HepG2 (cell line): ENCODE measurements at regions not wholly inside any gene's neighbourhood (a gene's known extent, or its start where the extent isn't known, plus 50 kb on each side); places are given as distances from the start of the nearest gene placed in this dataset.

ENCODE experiments used
- ATAC-seq: fragments of 200-7000 bp; cut with Tn5 transposase; 3 replicates; pipeline ENCODE4 v1.9.1; 2020; ENCODE audit warnings: mild to moderate bottlenecking, moderate library complexity
- BruUV-seq: library from RNA; stranded (reverse); fragments of 400-500 nt; replicated peaks from 2 replicates; lab custom pipeline; 2021; lab: Mats Ljungman, UMichigan
- CTCF ChIA-PET: fragments of 300-600 bp; formaldehyde crosslinking; extraction: SDS; loops from one replicate; lab custom pipeline; 2021; ENCODE audit warnings: low total read pairs, inconsistent platforms, low intra/inter-chr PET ratio; lab: Yijun Ruan, JAX
- POLR2A ChIA-PET: fragments of 350-600 bp; sonication (Branson Sonifier 250); formaldehyde crosslinking; loops from one replicate; lab custom pipeline; 2020; ENCODE audit warnings: antibody characterized with exemption, inconsistent platforms; lab: Yijun Ruan, JAX
- DNase-seq: peaks from one replicate; pipeline ENCODE4 v3.0.0-alpha.2; 2015; ENCODE audit warnings: low spot score
- FAIRE-seq: peaks from 3 replicates; lab custom pipeline; 2011; peaks lifted over from hg19 to GRCh38; lab: Jason Lieb, UNC
- H2AFZ ChIP-seq: one replicate; pipeline ENCODE4 v1.6.1; 2011; ENCODE audit warnings: low read length, inconsistent platforms
- H3K27ac ChIP-seq: fragments of 300-600 bp; 3 replicates; pipeline ENCODE4 v1.8.0; 2011; ENCODE audit warnings: mixed run types, mild to moderate bottlenecking, mixed read lengths, low read length, inconsistent platforms; ENCODE audit not compliant: insufficient read depth; ENCODE audit errors: extremely low read length
- H3K27me3 ChIP-seq, 2 experiments: fragments of 200-600 bp in 1 of 2; 2 replicates in 1 of 2; 3 replicates in 1 of 2; pipeline versions ENCODE4 v1.6.0 to v1.8.0; 2011; ENCODE audit warnings: low read length in 2 of 2, mild to moderate bottlenecking in 2 of 2, moderate library complexity in 2 of 2, inconsistent platforms in 1 of 2; ENCODE audit not compliant: insufficient read depth in 2 of 2, control insufficient read depth in 1 of 2
- H3K36me3 ChIP-seq, 2 experiments: fragments of 200-600 bp in 1 of 2; replicated peaks in 1 of 2; 2 replicates in 1 of 2; 3 replicates in 1 of 2; pipeline versions ENCODE4 v1.5.1 to v1.8.0; 2011; ENCODE audit warnings: low read length in 2 of 2, inconsistent platforms in 1 of 2; ENCODE audit not compliant: insufficient read depth in 2 of 2, control insufficient read depth in 1 of 2
- H3K4me1 ChIP-seq: 2 replicates; pipeline ENCODE4 v1.5.1; 2012; ENCODE audit warnings: low read length, inconsistent platforms; ENCODE audit not compliant: insufficient read depth
- H3K4me2 ChIP-seq: 2 replicates; pipeline ENCODE4 v1.6.0; 2011; ENCODE audit warnings: low read depth, low read length, inconsistent platforms
- H3K4me3 ChIP-seq, 3 experiments: fragments of 200-600 bp in 1 of 3; sonication (generic), shearing (Covaris generic) in 1 of 3; replicated peaks in 1 of 3; 2 replicates each; pipeline ENCODE4 v1.5.1; 2011 to 2016; ENCODE audit warnings: low read length in 3 of 3, inconsistent platforms in 2 of 3, low read depth in 2 of 3, mild to moderate bottlenecking in 2 of 3, control low read depth in 1 of 3, mixed read lengths in 1 of 3; ENCODE audit not compliant: insufficient read depth in 1 of 3
- H3K79me2 ChIP-seq: one replicate; pipeline ENCODE4 v1.6.1; 2011; ENCODE audit warnings: low read length, inconsistent platforms; ENCODE audit not compliant: insufficient read depth
- H3K9ac ChIP-seq: 2 replicates; pipeline ENCODE4 v1.6.0; 2011; ENCODE audit warnings: mild to moderate bottlenecking, low read depth, low read length, inconsistent platforms; ENCODE audit not compliant: insufficient read depth
- H3K9me3 ChIP-seq: 2 replicates; pipeline ENCODE4 v1.5.1; 2012; ENCODE audit warnings: mild to moderate bottlenecking, low read length
- H4K20me1 ChIP-seq: 2 replicates; pipeline ENCODE4 v1.6.0; 2011; ENCODE audit warnings: inconsistent platforms, mild to moderate bottlenecking, low read length, moderate library complexity; ENCODE audit not compliant: insufficient read depth
- BRD4 ChIP-seq: sonication (generic); formaldehyde crosslinking; IDR thresholded peaks from 2 replicates; pipeline ENCODE4 v1.4.0; 2020; ENCODE audit warnings: missing genetic modification reagents
- CC2D1A ChIP-seq: sonication (generic); formaldehyde crosslinking; IDR thresholded peaks from 2 replicates; pipeline ENCODE4 v1.8.1; 2023; ENCODE audit warnings: mild to moderate bottlenecking, missing genetic modification reagents
- DDIT3 ChIP-seq: sonication (generic); formaldehyde crosslinking; IDR thresholded peaks from 2 replicates; pipeline ENCODE4 v1.4.0; 2020; ENCODE audit warnings: mild to moderate bottlenecking, missing genetic modification reagents
- HMG20A ChIP-seq: IDR thresholded peaks from 2 replicates; pipeline ENCODE4 v1.6.1; 2016; ENCODE audit warnings: borderline replicate concordance
- MYC ChIP-seq: sonication (generic); formaldehyde crosslinking; IDR thresholded peaks from 2 replicates; pipeline ENCODE4 v1.9.0; 2021; ENCODE audit warnings: missing genetic modification reagents, borderline replicate concordance
- NFIB ChIP-seq: sonication (generic); formaldehyde crosslinking; IDR thresholded peaks from 2 replicates; pipeline ENCODE4 v1.9.0; 2021; ENCODE audit warnings: missing genetic modification reagents, mild to moderate bottlenecking, borderline replicate concordance
- SRY ChIP-seq: sonication (generic); formaldehyde crosslinking; IDR thresholded peaks from 2 replicates; pipeline ENCODE4 v1.8.0; 2022; ENCODE audit warnings: mild to moderate bottlenecking, missing genetic modification reagents
- SYNCRIP ChIP-seq: fragments of 200-400 bp; formaldehyde crosslinking; IDR thresholded peaks from 2 replicates; pipeline ENCODE4 v1.6.1; 2018; ENCODE audit warnings: mild to moderate bottlenecking, low read depth, low read length; ENCODE audit not compliant: insufficient read depth
- UBTF ChIP-seq: sonication (generic); formaldehyde crosslinking; IDR thresholded peaks from 2 replicates; pipeline ENCODE4 v1.4.0; 2020; ENCODE audit warnings: mild to moderate bottlenecking, missing genetic modification reagents
- ZNF180 ChIP-seq: sonication (generic); formaldehyde crosslinking; IDR thresholded peaks from 2 replicates; pipeline ENCODE4 v1.4.0; 2020; ENCODE audit warnings: low read depth, missing genetic modification reagents, borderline replicate concordance
- ZNF335 ChIP-seq: sonication (generic); formaldehyde crosslinking; IDR thresholded peaks from 2 replicates; pipeline ENCODE4 v1.4.0; 2020; ENCODE audit warnings: missing genetic modification reagents
- ZNF354B ChIP-seq: sonication (generic); formaldehyde crosslinking; IDR thresholded peaks from 2 replicates; pipeline ENCODE4 v1.8.0; 2022; ENCODE audit warnings: mild to moderate bottlenecking, missing genetic modification reagents
- ZNF446 ChIP-seq: sonication (generic); formaldehyde crosslinking; IDR thresholded peaks from 2 replicates; pipeline ENCODE4 v1.5.0; 2020; ENCODE audit warnings: mild to moderate bottlenecking, missing genetic modification reagents
- ZNF468 ChIP-seq: sonication (generic); formaldehyde crosslinking; IDR thresholded peaks from 2 replicates; pipeline ENCODE4 v1.8.0; 2022; ENCODE audit warnings: mild to moderate bottlenecking, moderate library complexity, missing genetic modification reagents
- ZNF546 ChIP-seq: sonication (generic); formaldehyde crosslinking; conservative IDR thresholded peaks from 2 replicates; pipeline ENCODE4 v1.8.1; 2023; ENCODE audit warnings: mild to moderate bottlenecking, missing genetic modification reagents
- ZNF609 ChIP-seq: sonication (generic); formaldehyde crosslinking; IDR thresholded peaks from 2 replicates; pipeline ENCODE4 v1.4.0; 2020; ENCODE audit warnings: mild to moderate bottlenecking, missing genetic modification reagents, borderline replicate concordance
- ZNF749 ChIP-seq: sonication (generic); formaldehyde crosslinking; IDR thresholded peaks from 2 replicates; pipeline ENCODE4 v1.8.0; 2022; ENCODE audit warnings: mild to moderate bottlenecking, missing genetic modification reagents, moderate library complexity, borderline replicate concordance
- ZSCAN5A ChIP-seq: sonication (generic); formaldehyde crosslinking; IDR thresholded peaks from 2 replicates; pipeline ENCODE4 v1.8.0; 2022; ENCODE audit warnings: mild to moderate bottlenecking, missing genetic modification reagents, borderline replicate concordance
- WGBS: methylation state at CpG from one replicate; pipeline ENCODE4 v1.1.6; 2017; ENCODE audit warnings: low lambda C conversion rate; 5-methylcytosine and 5-hydroxymethylcytosine counted together
- in situ Hi-C: cut with HindIII; loops from 2 replicates; pipeline ENCODE4 v1.10.0; 2017; ENCODE audit warnings: low pct_unique_long_range_greater_than_20kb; ENCODE audit not compliant: extremely low pct_ligation_motif_present
- intact Hi-C: fragments of 100-400 bp; cut with micrococcal nuclease; formaldehyde crosslinking; loops from one replicate; pipeline ENCODE4 v1.10.0; 2022; ENCODE audit not compliant: unreplicated experiment

GRCh38 chr6:155887421-155887820 is 431.8 kb upstream of the NOX3 start:
- BruUV-seq: no TSS peak
- DNase-seq: no peak
- CTCF ChIA-PET: no interaction called here
- H3K36me3 ChIP-seq: no peaks in the 10 kb centered on the region
- no peak overlapping the region for H3K4me3 ChIP-seq
- no peaks in the 10 kb centered on the region for H3K79me2 ChIP-seq
- TF ChIP-seq HMG20A (no peak), MYC (CRISPR knock-in tag) (no peak), SYNCRIP (no peak), ZNF446 (CRISPR knock-in tag) (no peak), ZNF749 (CRISPR knock-in tag) (no peak), NFIB (no peak), UBTF (CRISPR knock-in tag) (no peak), ZNF468 (CRISPR knock-in tag) (no peak), ZNF335 (CRISPR knock-in tag) (no peak), CC2D1A (CRISPR knock-in tag) (no peak), ZNF546 (CRISPR knock-in tag) (no peak), ZSCAN5A (CRISPR knock-in tag) (no peak), ZNF354B (CRISPR knock-in tag) (no peak), BRD4 (CRISPR knock-in tag) (no peak), DDIT3 (CRISPR knock-in tag) (no peak), ZNF609 (no peak), SRY (CRISPR knock-in tag) (no peak), ZNF180 (CRISPR knock-in tag) (no peak)
- TF ChIP-seq, all 625 proteins: peak for 0
- Histone ChIP-seq H4K20me1 (no peaks in the 10 kb centered on the region), H3K9me3 (no peaks in the 10 kb centered on the region), H3K9ac (no peak overlapping the region), H3K27ac (no peak overlapping the region), H3K4me1 (peaks cover 7% of the 10 kb centered on the region), H3K27me3 (no peaks in the 10 kb centered on the region), H3K4me2 (no peak overlapping the region), H2AFZ (no peak overlapping the region)
- POLR2A ChIA-PET: no interaction called here
- ATAC-seq: no peak
- FAIRE-seq: no peak
- in situ Hi-C loops (no loop called here), intact Hi-C loops (no loop called here)
- WGBS: 25% methylated on average over 4 of the region's 4 CpGs
